Neural crest cell (in vitro differentiated cells): ENCODE measurements at regions not wholly inside any gene's neighbourhood (a gene's known extent, or its start where the extent isn't known, plus 50 kb on each side); places are given as distances from the start of the nearest gene placed in this dataset.

Experiments used
- DNase-seq: peaks from one replicate; pipeline ENCODE4 v3.0.0; 2021; ENCODE audit warnings: low read depth, mixed read lengths, low spot score
- H3K27ac Mint-ChIP-seq: one replicate; pipeline ENCODE4 v1.8.0; 2021; ENCODE audit warnings: mild to moderate bottlenecking, mixed read lengths; ENCODE audit not compliant: unreplicated experiment
- H3K27me3 Mint-ChIP-seq: 2 replicates; pipeline ENCODE4 v1.8.0; 2021; ENCODE audit warnings: low read depth, mild to moderate bottlenecking, mixed read lengths
- H3K36me3 Mint-ChIP-seq: 2 replicates; pipeline ENCODE4 v1.8.0; 2021; ENCODE audit warnings: low read depth, mild to moderate bottlenecking, mixed read lengths
- H3K4me1 Mint-ChIP-seq: 2 replicates; pipeline ENCODE4 v1.8.0; 2021; ENCODE audit warnings: mixed read lengths
- H3K4me3 Mint-ChIP-seq: one replicate; pipeline ENCODE4 v1.8.0; 2021; ENCODE audit warnings: mild to moderate bottlenecking, mixed read lengths
- H3K9me3 Mint-ChIP-seq: 2 replicates; pipeline ENCODE4 v1.8.0; 2021; ENCODE audit warnings: mixed read lengths
- TF ChIP-seq, protein P1 (sequence below): fragments of 200-600 bp; sonication (generic); conservative IDR thresholded peaks from 2 replicates; pipeline ENCODE4 v1.5.0; 2021; ENCODE audit warnings: antibody characterized with exemption, mild to moderate bottlenecking

DNA sequence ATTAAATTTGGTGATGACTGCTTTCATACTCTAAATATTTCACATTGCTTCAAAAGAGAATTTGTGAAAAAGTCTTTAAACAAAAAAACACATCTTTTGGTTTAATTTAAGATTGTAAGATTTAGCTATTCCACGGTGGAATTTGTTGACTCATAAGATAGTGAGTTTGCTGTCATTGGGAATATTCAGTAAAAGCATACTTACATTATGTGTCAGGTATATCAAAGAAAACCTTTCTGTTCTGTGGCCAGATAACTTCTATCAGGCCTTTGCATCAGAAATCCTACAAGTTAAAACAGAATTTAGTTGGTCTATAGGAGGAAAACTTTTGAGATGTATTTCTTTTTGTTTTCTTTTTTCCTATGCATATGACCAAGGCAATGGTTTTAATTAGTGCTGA is 148.8 kb upstream of the E2F7 start:
- TF ChIP-seq, protein P1, sequence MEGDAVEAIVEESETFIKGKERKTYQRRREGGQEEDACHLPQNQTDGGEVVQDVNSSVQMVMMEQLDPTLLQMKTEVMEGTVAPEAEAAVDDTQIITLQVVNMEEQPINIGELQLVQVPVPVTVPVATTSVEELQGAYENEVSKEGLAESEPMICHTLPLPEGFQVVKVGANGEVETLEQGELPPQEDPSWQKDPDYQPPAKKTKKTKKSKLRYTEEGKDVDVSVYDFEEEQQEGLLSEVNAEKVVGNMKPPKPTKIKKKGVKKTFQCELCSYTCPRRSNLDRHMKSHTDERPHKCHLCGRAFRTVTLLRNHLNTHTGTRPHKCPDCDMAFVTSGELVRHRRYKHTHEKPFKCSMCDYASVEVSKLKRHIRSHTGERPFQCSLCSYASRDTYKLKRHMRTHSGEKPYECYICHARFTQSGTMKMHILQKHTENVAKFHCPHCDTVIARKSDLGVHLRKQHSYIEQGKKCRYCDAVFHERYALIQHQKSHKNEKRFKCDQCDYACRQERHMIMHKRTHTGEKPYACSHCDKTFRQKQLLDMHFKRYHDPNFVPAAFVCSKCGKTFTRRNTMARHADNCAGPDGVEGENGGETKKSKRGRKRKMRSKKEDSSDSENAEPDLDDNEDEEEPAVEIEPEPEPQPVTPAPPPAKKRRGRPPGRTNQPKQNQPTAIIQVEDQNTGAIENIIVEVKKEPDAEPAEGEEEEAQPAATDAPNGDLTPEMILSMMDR = no peak
- H3K9me3 Mint-ChIP-seq = peaks cover 7% of the 10 kb centered on the region
- H3K27me3 Mint-ChIP-seq = no peaks in the 10 kb centered on the region
- peaks cover 8% of the 10 kb centered on the region for H3K4me1 Mint-ChIP-seq
- no peak for DNase-seq
- H3K27ac Mint-ChIP-seq = no peak overlapping the region
- peaks cover 3% of the 10 kb centered on the region for H3K36me3 Mint-ChIP-seq
- no peak overlapping the region for H3K4me3 Mint-ChIP-seq

DNA sequence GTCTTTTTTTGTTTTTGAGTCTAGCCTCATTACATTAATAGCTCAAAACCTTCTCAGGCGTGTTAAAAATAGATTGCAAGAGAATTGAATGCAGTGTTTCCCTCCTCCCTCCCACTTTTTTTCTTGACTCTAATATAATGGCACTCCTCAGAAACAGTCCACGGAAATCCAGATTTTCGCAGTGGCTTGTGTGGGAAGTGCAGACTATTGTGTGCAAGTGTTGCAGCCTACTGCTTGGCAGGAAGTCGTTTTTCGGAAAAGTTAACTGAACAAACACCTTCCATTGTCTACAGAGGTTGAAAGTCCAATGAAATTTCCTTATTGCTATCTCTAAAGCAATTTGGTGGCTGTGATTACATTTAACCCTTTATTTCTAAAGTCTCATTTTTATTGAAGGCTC is 147.9 kb upstream of the E2F7 start:
- H3K4me1 Mint-ChIP-seq = peaks cover 8% of the 10 kb centered on the region

DNA sequence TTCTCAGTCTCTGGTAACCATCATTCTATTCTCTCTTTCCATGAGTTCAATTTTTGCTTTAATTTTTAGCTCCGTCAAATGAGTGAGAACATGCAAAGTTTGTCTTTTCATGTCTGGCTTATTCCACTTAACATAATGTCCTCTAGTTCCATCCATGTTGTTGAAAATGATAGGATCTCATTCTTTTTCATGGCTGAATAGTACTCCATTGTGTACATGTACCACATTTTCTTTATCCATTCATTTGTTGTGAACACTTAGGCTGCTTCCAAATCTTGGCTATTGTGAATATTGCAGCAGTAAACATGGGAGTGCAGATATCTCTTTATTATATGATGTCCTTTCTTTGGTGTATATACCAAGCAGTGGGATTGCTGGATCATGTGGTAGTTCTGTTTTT is 145.4 kb upstream of the E2F7 start:
- Mint-ChIP-seq H3K27ac (no peak overlapping the region), H3K4me3 (no peak overlapping the region), H3K27me3 (no peaks in the 10 kb centered on the region), H3K9me3 (peaks cover 7% of the 10 kb centered on the region), H3K4me1 (peaks cover 8% of the 10 kb centered on the region), H3K36me3 (peaks cover 3% of the 10 kb centered on the region)
- TF ChIP-seq, protein P1 = no peak
- DNase-seq = no peak

More for the DNA sequence above, 147.9 kb upstream of the E2F7 start:
- Mint-ChIP-seq H3K36me3 (peaks cover 3% of the 10 kb centered on the region), H3K27me3 (no peaks in the 10 kb centered on the region), H3K9me3 (peaks cover 7% of the 10 kb centered on the region), H3K4me3 (no peak overlapping the region), H3K27ac (peak overlapping the region; percentile 91)
- no peak for DNase-seq
- TF ChIP-seq, protein P1 = no peak

DNA sequence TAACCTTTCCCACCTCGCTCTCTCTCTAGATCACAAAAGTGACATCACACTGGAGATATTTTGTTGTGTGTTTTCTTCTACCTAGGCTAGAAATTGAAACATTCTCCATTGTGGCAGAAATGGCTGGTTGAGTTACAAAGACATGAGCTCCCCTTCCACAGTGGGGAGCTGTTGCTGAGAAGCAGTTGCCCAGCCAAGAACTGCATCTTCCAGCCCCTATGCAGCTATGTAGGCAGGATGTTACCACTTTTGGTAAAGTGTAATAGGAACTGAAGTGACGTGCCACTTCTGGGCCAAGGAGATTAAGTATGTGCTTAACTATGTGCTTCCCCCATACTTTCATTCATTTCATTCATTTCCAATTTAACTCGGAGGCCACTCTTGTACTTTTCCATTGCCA is 138.7 kb upstream of the E2F7 start:
- no peaks in the 10 kb centered on the region for H3K9me3 Mint-ChIP-seq
- TF ChIP-seq, protein P1 = no peak
- H3K27ac Mint-ChIP-seq = no peak overlapping the region
- H3K27me3 Mint-ChIP-seq = no peaks in the 10 kb centered on the region
- no peak overlapping the region for H3K4me3 Mint-ChIP-seq
- no peaks in the 10 kb centered on the region for H3K36me3 Mint-ChIP-seq
- DNase-seq = no peak
- H3K4me1 Mint-ChIP-seq = no peaks in the 10 kb centered on the region

DNA sequence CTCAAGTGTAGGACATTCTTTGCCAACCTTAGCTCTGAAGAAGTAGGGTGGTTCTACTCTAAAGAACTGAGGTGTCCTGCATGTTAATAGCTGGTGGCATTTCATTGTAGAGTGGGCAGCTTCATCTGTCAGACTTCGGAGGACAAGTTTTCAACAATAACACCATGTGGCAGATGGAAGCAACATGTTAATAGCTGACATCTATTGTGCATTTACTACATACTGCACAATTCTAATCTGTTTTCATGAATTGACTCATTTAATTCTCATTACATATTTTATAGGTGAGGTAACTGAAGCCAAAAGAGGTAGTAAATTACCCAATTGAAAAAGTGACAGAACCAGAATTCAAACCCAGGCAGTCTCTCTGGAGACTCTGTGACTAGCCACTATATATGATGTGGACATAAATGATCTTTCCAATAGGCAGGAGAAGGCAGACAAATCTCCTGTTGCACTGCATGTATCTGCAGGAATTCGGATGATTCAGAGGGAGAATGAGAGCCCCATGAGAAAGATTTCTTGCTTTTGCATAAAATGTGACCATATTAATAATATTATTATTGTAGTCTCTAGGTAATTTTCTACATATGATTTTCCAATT is 137.2 kb upstream of the E2F7 start:
- TF ChIP-seq, protein P1 = no peak
- Mint-ChIP-seq H3K36me3 (no peaks in the 10 kb centered on the region), H3K9me3 (no peaks in the 10 kb centered on the region), H3K27me3 (no peaks in the 10 kb centered on the region), H3K4me1 (no peaks in the 10 kb centered on the region), H3K4me3 (no peak overlapping the region), H3K27ac (no peak overlapping the region)
- DNase-seq = no peak
